GM10248 (cell line): ENCODE measurements at regions not wholly inside any gene's neighbourhood (a gene's known extent, or its start where the extent isn't known, plus 50 kb on each side); places are given as distances from the start of the nearest gene placed in this dataset.

Experiments used
- CTCF ChIA-PET: fragments of 300-600 bp; sonication (Branson Sonifier 250); formaldehyde crosslinking; extraction: SDS; loops from one replicate; lab custom pipeline; 2021; ENCODE audit warnings: antibody characterized with exemption; lab: Yijun Ruan, JAX
- POLR2A ChIA-PET: fragments of 350-650 bp; sonication (Branson Sonifier 250); formaldehyde crosslinking; extraction: SDS; loops from one replicate; lab custom pipeline; 2020; ENCODE audit warnings: antibody characterized with exemption; lab: Yijun Ruan, JAX
- DNase-seq: peaks from one replicate; pipeline ENCODE4 v3.0.0; 2012; ENCODE audit errors: extremely low spot score
- TF ChIP-seq, protein P1 (sequence below): IDR thresholded peaks from 2 replicates; pipeline ENCODE4 v1.5.1; 2012; ENCODE audit warnings: mild to moderate bottlenecking, low read depth; ENCODE audit errors: extremely low read depth, missing control alignments, control extremely low read depth

- ChIA-PET POLR2A (no interaction called here), CTCF (no interaction called here)
- no peak for DNase-seq
- TF ChIP-seq, protein P1, sequence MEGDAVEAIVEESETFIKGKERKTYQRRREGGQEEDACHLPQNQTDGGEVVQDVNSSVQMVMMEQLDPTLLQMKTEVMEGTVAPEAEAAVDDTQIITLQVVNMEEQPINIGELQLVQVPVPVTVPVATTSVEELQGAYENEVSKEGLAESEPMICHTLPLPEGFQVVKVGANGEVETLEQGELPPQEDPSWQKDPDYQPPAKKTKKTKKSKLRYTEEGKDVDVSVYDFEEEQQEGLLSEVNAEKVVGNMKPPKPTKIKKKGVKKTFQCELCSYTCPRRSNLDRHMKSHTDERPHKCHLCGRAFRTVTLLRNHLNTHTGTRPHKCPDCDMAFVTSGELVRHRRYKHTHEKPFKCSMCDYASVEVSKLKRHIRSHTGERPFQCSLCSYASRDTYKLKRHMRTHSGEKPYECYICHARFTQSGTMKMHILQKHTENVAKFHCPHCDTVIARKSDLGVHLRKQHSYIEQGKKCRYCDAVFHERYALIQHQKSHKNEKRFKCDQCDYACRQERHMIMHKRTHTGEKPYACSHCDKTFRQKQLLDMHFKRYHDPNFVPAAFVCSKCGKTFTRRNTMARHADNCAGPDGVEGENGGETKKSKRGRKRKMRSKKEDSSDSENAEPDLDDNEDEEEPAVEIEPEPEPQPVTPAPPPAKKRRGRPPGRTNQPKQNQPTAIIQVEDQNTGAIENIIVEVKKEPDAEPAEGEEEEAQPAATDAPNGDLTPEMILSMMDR: no peak
Measured at GRCh38 chr18:2002151-2002550, 569.2 kb downstream of the METTL4 start.

DNA sequence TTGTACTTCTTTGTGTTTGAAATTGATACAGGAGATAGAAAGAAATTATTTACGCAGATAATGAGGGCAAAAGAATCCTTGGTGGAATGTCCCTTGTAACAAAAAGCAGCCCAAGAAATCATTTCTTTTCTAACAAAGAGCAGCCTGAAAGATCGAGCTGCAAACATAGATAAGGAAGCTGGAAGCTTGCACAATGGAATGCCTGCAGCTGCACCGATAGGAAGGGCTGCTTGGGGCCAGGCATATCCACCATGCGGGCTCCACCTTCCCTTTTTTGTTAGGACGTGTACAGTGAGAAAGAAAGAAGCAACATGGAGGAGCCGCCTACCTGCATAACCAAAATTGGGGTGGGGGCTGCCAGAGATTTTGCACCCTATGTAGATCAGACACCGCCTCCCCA is 568.7 kb downstream of the METTL4 start:
- POLR2A ChIA-PET: no interaction called here
- DNase-seq: no peak
- CTCF ChIA-PET: no interaction called here
- TF ChIP-seq, protein P1: no peak

GRCh38 chr18:2009942-2010697 is 561.2 kb downstream of the METTL4 start:
- POLR2A ChIA-PET: no interaction called here
- TF ChIP-seq, protein P1: no peak
- DNase-seq: no peak
- CTCF ChIA-PET: no interaction called here

DNA sequence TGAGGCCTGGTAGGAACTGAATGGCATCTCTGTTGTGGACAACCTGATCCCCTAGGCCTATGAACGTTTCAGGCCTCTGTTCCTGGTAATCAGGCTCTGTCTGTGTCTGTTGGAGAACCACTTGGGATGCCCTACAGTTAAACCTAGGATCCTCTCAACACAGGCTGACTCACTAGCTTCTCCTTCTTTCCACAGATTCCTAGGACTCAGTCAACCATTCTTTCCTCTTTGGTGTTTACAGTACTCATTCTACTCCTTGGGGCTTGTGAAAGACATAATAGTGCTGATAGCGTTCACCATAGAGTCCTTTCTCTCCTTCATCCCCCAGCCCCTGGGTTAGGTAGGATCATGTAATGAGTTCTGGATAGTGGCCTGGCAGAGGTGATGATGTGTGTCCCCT is 544.3 kb downstream of the METTL4 start:
- TF ChIP-seq, protein P1: no peak
- DNase-seq: no peak
- POLR2A ChIA-PET: no interaction called here
- CTCF ChIA-PET: interaction anchor here (0.9 to 1.4 kb wide), 3 partner anchors 10 to 77 kb away, joined by 3 to 4 read pairs (median 3); no protein-coding TSS in a partner anchor

DNA sequence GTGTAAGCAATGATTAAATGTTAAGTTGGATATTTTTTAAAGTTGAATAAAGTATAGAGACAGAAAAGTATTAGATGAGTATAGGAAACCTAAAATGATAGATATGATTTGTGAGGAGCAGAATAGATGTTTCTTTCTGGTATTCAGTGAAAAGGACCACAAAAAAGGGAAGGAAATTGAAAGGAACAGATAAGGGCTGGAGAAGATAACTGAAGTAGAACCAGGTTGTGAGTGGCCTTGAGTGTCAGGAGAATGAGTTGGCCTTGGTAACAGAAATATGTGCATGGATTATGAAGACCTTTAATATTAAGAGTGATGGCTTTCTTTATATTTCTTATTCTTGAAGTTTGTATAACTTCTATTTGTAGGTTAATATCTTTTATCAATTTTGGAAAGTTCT is 543.5 kb downstream of the METTL4 start:
- TF ChIP-seq, protein P1: no peak
- ChIA-PET POLR2A (no interaction called here), CTCF (no interaction called here)
- no peak for DNase-seq

DNA sequence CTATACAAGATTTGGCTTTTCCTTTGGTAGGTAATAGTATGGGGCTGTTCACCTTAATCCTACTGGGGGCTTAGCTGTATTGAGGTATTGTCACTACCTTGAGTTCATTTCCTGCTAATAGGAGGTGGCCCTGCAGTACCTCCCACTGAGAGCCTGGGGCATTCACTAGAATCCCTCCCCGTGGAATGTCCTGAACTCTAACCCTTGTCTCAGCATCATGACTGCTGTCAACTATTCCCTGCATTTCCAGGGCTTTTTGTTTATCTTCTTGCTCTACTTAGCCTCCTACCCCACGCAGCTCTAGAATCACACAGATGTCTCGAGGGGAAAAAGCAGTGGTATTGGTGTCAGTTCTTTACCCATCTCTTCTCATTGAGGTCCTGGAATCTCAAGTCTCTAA is 542.3 kb downstream of the METTL4 start:
- no peak for DNase-seq
- ChIA-PET POLR2A (no interaction called here), CTCF (interaction anchor here (1.4 kb wide), 1 partner anchor 45 kb away, joined by 3 read pairs; no protein-coding TSS in a partner anchor)
- TF ChIP-seq, protein P1: no peak

DNA sequence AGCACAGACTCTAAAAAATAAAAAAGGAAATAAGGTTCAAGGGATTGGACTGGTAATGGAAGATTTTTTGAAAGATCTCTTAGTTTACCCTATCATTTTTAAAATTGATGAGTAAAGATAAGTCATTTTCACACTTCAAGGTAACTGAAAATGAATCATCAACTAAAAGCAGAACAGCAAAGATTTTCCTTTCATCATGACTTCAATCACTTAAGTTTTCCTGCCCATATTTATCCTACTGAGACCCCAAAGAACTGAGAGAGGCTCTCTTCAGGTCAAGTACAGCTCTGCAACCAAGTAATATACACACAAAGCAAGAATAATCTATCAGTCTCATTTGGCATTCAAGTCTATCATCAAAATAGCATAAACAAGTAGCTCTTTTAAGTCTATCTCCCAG is 540.7 kb downstream of the METTL4 start:
- TF ChIP-seq, protein P1: no peak
- POLR2A ChIA-PET: no interaction called here
- DNase-seq: no peak
- CTCF ChIA-PET: no interaction called here
